ENCODE measurements at regions not wholly inside any gene's neighbourhood (a gene's known extent, or its start where the extent isn't known, plus 50 kb on each side); places are given as distances from the start of the nearest gene placed in this dataset.

DNA sequence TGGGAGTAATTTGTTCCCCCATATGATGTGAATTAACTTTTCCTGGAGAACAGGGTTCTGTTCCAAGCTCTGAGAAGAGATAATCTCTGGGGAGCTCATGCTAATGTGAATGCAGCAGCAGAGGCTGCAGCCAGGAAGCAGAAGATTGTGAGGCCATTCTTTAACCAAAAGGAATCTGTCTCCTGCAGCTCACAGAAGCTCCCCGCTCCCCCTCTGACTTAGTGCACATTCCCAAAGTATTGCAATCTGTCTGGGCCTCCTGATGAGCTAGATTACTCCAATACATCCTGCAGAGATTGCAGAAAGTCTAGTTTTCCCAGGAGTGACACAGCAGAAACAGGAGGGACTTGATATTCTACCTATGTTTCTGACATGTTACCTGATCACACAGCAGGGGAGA, 420.6 kb upstream of the FAT3 start:
- no peak for TF ChIP-seq POLR2A (IDR thresholded peaks at IDR 0.05)
- TF ChIP-seq, protein P1, sequence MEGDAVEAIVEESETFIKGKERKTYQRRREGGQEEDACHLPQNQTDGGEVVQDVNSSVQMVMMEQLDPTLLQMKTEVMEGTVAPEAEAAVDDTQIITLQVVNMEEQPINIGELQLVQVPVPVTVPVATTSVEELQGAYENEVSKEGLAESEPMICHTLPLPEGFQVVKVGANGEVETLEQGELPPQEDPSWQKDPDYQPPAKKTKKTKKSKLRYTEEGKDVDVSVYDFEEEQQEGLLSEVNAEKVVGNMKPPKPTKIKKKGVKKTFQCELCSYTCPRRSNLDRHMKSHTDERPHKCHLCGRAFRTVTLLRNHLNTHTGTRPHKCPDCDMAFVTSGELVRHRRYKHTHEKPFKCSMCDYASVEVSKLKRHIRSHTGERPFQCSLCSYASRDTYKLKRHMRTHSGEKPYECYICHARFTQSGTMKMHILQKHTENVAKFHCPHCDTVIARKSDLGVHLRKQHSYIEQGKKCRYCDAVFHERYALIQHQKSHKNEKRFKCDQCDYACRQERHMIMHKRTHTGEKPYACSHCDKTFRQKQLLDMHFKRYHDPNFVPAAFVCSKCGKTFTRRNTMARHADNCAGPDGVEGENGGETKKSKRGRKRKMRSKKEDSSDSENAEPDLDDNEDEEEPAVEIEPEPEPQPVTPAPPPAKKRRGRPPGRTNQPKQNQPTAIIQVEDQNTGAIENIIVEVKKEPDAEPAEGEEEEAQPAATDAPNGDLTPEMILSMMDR (IDR thresholded peaks at IDR 0.05), result no peak
- no peaks in the 10 kb centered on the region for H3K27me3 ChIP-seq
- intact Hi-C loops (cut with DNase I; ENCODE audit: low total_unique reads), result no loop called here
- H3K9me3 ChIP-seq, result no peaks in the 10 kb centered on the region
- no peaks in the 10 kb centered on the region for H3K36me3 ChIP-seq
- no peak overlapping the region for H3K4me3 ChIP-seq
- H3K4me1 ChIP-seq, result no peaks in the 10 kb centered on the region
- no peak for DNase-seq
- no peak overlapping the region for H3K27ac ChIP-seq

DNA sequence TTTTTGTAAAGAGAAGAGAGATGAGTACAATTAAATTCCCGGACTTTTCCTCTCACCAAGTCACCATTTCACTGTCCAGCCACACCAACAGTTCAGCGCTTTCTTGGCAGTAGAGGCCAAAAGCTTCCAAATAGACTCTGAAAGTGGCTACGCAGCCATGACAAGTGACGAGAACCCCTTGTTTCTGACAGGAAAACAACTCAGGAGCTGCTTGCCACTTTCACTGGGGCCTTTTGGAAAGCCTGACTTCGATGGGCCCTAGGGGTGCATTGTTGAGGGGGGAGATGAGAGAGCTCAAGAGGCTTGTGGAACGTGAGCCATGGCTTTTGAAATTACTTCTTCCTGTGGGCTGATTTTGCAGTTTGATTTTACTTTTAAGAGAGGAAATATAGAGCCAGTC, 422.1 kb upstream of the FAT3 start:
- no peak for TF ChIP-seq POLR2A (IDR thresholded peaks at IDR 0.05)
- TF ChIP-seq, protein P1 (IDR thresholded peaks at IDR 0.05), result no peak
- DNase-seq, result no peak
- Histone ChIP-seq H3K4me3 (no peak overlapping the region), H3K27ac (no peak overlapping the region), H3K4me1 (no peaks in the 10 kb centered on the region), H3K36me3 (no peaks in the 10 kb centered on the region), H3K27me3 (no peaks in the 10 kb centered on the region), H3K9me3 (no peaks in the 10 kb centered on the region)
- intact Hi-C loops (cut with DNase I; ENCODE audit: low total_unique reads), result no loop called here

DNA sequence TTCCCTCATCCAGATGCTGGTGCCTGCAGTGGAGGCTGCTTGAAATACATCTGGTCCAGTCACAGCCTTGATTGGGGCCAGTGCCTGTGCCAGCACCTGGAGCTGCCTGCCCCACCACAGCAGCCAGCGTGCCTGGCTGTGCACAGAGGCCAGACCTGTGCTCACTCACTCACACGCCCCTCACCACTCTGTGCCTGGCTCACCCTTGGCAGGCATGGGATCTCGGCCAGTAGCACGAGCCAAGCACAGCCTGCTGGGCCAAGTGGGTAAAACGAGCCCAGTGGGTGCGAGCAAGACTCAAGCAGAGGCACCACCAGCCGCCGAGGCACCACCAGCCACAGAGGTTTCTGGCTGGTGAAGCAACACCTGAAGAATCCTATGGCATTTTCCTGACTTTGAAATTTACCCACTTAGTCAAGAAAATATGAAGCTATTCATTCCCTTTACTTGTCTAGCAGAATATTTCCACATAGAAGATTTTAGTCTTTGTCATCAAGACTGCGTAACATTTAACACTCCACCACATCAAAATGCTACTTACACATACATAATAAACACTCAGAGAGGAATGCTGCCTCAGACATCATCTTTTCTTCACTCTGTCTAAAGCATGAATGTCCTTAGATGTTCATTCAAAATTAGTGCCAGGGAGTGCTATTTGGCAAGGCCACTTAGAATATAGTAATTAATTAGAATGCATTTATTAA, 424.3 kb upstream of the FAT3 start:
- H3K9me3 ChIP-seq, result no peaks in the 10 kb centered on the region
- intact Hi-C loops (cut with DNase I; ENCODE audit: low total_unique reads), result no loop called here
- no peaks in the 10 kb centered on the region for H3K36me3 ChIP-seq
- H3K27ac ChIP-seq, result no peak overlapping the region
- H3K4me1 ChIP-seq, result no peaks in the 10 kb centered on the region
- no peak overlapping the region for H3K4me3 ChIP-seq
- TF ChIP-seq, protein P1 (IDR thresholded peaks at IDR 0.05), result no peak
- TF ChIP-seq POLR2A (IDR thresholded peaks at IDR 0.05), result no peak
- no peak for DNase-seq
- no peaks in the 10 kb centered on the region for H3K27me3 ChIP-seq

DNA sequence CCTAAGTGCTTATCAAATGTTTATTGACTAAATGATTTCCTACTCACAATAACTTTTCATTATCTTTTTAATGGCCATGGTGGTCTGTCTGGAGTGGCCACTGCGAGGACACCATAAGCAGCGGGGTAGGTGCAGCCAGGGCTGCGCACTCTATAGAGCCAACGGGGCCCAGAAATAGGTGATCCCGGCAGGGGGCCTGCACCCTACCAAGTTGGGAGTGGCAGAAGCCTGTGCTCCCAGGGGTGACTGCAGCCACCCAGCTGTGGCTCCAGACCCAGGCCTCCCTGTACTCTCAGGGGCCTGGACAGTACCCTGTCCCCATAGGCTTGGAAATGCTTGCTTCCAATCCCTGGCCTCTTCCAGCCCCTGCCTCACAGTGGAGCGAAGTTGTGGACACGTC, 426.4 kb upstream of the FAT3 start:
- no peak for DNase-seq
- no peak overlapping the region for H3K27ac ChIP-seq
- no peaks in the 10 kb centered on the region for H3K9me3 ChIP-seq
- intact Hi-C loops (cut with DNase I; ENCODE audit: low total_unique reads), result no loop called here
- TF ChIP-seq, protein P1 (IDR thresholded peaks at IDR 0.05), result no peak
- no peak for TF ChIP-seq POLR2A (IDR thresholded peaks at IDR 0.05)
- no peaks in the 10 kb centered on the region for H3K27me3 ChIP-seq
- H3K4me3 ChIP-seq, result no peak overlapping the region
- no peaks in the 10 kb centered on the region for H3K36me3 ChIP-seq
- no peaks in the 10 kb centered on the region for H3K4me1 ChIP-seq

DNA sequence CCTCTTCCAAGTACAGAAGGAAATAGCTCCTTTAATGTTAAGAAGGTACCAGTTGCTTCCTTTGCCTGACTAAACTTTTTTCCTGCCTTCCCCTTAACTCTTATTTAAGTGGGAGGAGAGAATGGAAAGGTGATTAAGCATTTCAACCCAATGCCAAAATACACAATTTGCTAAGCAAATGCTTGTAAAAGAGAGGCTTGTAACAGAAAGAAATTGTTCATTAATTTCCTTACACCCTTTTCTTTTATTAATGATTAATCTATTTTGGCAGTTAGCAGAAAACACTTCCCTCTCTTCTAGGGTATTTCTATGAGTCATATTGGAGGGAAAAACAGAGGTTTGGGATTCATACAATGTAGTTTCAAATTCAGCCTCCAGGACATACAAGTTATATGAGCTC, 427.6 kb upstream of the FAT3 start:
- H3K9me3 ChIP-seq, result no peaks in the 10 kb centered on the region
- no peak for TF ChIP-seq POLR2A (IDR thresholded peaks at IDR 0.05)
- TF ChIP-seq, protein P1 (IDR thresholded peaks at IDR 0.05), result no peak
- H3K27me3 ChIP-seq, result no peaks in the 10 kb centered on the region
- no peaks in the 10 kb centered on the region for H3K36me3 ChIP-seq
- intact Hi-C loops (cut with DNase I; ENCODE audit: low total_unique reads), result no loop called here
- H3K27ac ChIP-seq, result no peak overlapping the region
- no peaks in the 10 kb centered on the region for H3K4me1 ChIP-seq
- no peak overlapping the region for H3K4me3 ChIP-seq
- no peak for DNase-seq
